HG03442 (cell line): ENCODE measurements at regions not wholly inside any gene's neighbourhood (a gene's known extent, or its start where the extent isn't known, plus 50 kb on each side); places are given as distances from the start of the nearest gene placed in this dataset.

ENCODE experiments used
- ATAC-seq: cut with Tn5 transposase; IDR thresholded peaks from one replicate; pipeline ENCODE4 v1.9.1; 2021; ENCODE audit warnings: mild to moderate bottlenecking, moderate library complexity; ENCODE audit not compliant: unreplicated experiment

- no peak for ATAC-seq
These were observed 688.6 kb upstream of the SLC10A2 start for GRCh38 chr13:103754783-103755182.

- no peak for ATAC-seq
These were observed 668.6 kb upstream of the SLC10A2 start for GRCh38 chr13:103734837-103735236.

- ATAC-seq = no peak
These were observed 665.7 kb upstream of the SLC10A2 start for GRCh38 chr13:103731959-103732358.

- ATAC-seq = no peak
These were observed 664.2 kb upstream of the SLC10A2 start for GRCh38 chr13:103730407-103730806.

- no peak for ATAC-seq
These were observed 660.6 kb upstream of the SLC10A2 start for GRCh38 chr13:103726808-103727207.

GRCh38 chr13:103716718-103717117 lies 650.5 kb upstream of the SLC10A2 start:
- ATAC-seq = no peak

GRCh38 chr13:103715335-103715734 lies 649.1 kb upstream of the SLC10A2 start:
- no peak for ATAC-seq

- no peak for ATAC-seq
These were observed 637.0 kb upstream of the SLC10A2 start for GRCh38 chr13:103703246-103703645.

GRCh38 chr13:103698000-103698399 lies 631.8 kb upstream of the SLC10A2 start:
- no peak for ATAC-seq

GRCh38 chr13:103695320-103695719 lies 629.1 kb upstream of the SLC10A2 start:
- ATAC-seq = no peak

GRCh38 chr13:103694471-103694870 lies 628.3 kb upstream of the SLC10A2 start:
- ATAC-seq = no peak

- no peak for ATAC-seq
These were observed 627.8 kb upstream of the SLC10A2 start for GRCh38 chr13:103694033-103694432.

- no peak for ATAC-seq
These were observed 626.2 kb upstream of the SLC10A2 start for GRCh38 chr13:103692442-103692841.

- no peak for ATAC-seq
These were observed 610.1 kb upstream of the SLC10A2 start for GRCh38 chr13:103676329-103676728.

GRCh38 chr13:103671547-103671946 lies 605.3 kb upstream of the SLC10A2 start:
- ATAC-seq = no peak

GRCh38 chr13:103663996-103664395 lies 597.8 kb upstream of the SLC10A2 start:
- ATAC-seq = no peak

- no peak for ATAC-seq
These were observed 590.1 kb upstream of the SLC10A2 start for GRCh38 chr13:103656311-103656710.

- ATAC-seq = no peak
These were observed 574.4 kb upstream of the SLC10A2 start for GRCh38 chr13:103640606-103641005.

GRCh38 chr13:103639326-103639725 lies 573.1 kb upstream of the SLC10A2 start:
- ATAC-seq = no peak

GRCh38 chr13:103638706-103639105 lies 572.5 kb upstream of the SLC10A2 start:
- no peak for ATAC-seq

GRCh38 chr13:103634066-103634465 lies 567.8 kb upstream of the SLC10A2 start:
- ATAC-seq = no peak

GRCh38 chr13:103625194-103625593 lies 559.0 kb upstream of the SLC10A2 start:
- ATAC-seq = no peak

GRCh38 chr13:103618151-103618550 lies 551.9 kb upstream of the SLC10A2 start:
- no peak for ATAC-seq

GRCh38 chr13:103615771-103616170 lies 549.6 kb upstream of the SLC10A2 start:
- no peak for ATAC-seq
